GM12864 (cell line): ENCODE measurements at regions not wholly inside any gene's neighbourhood (a gene's known extent, or its start where the extent isn't known, plus 50 kb on each side); places are given as distances from the start of the nearest gene placed in this dataset.

ENCODE experiments used
- DNase-seq: peaks from one replicate; pipeline ENCODE4 v3.0.0-alpha.2; 2011; ENCODE audit warnings: low read depth
- H3K4me3 ChIP-seq: 2 replicates; pipeline ENCODE4 v1.5.1; 2011; ENCODE audit warnings: mild to moderate bottlenecking, low read depth, low read length, control low read depth
- CTCF ChIP-seq: IDR thresholded peaks from 2 replicates; pipeline ENCODE4 v1.5.1; 2011; ENCODE audit warnings: low read depth, mild to moderate bottlenecking, moderate library complexity, low read length, control low read depth, inconsistent platforms; ENCODE audit errors: missing control alignments

GRCh38 chrX:104330966-104331365 lies 76.2 kb upstream of the ESX1 start:
- no peak for DNase-seq
- no peak overlapping the region for H3K4me3 ChIP-seq
- TF ChIP-seq CTCF = no peak

- DNase-seq = no peak
- H3K4me3 ChIP-seq = no peak overlapping the region
- no peak for TF ChIP-seq CTCF
Measured at GRCh38 chrX:104329731-104330130, 75.0 kb upstream of the ESX1 start.

- no peak overlapping the region for H3K4me3 ChIP-seq
- TF ChIP-seq CTCF = no peak
- DNase-seq = no peak
Measured at GRCh38 chrX:104325213-104325585, 70.5 kb upstream of the ESX1 start.

GRCh38 chrX:104324461-104325212 lies 69.9 kb upstream of the ESX1 start:
- no peak overlapping the region for H3K4me3 ChIP-seq
- DNase-seq = no peak
- TF ChIP-seq CTCF = no peak

- no peak for TF ChIP-seq CTCF
- no peak for DNase-seq
- H3K4me3 ChIP-seq = no peak overlapping the region
Measured at GRCh38 chrX:104319346-104319745, 64.6 kb upstream of the ESX1 start.

GRCh38 chrX:104318330-104319009 lies 63.7 kb upstream of the ESX1 start:
- H3K4me3 ChIP-seq = no peak overlapping the region
- no peak for TF ChIP-seq CTCF
- DNase-seq = no peak

- no peak for TF ChIP-seq CTCF
- no peak overlapping the region for H3K4me3 ChIP-seq
- DNase-seq = no peak
Measured at GRCh38 chrX:104316739-104317138, 62.0 kb upstream of the ESX1 start.
